Mucosa of gallbladder (tissue), 1 donor: ENCODE measurements at regions not wholly inside any gene's neighbourhood (a gene's known extent, or its start where the extent isn't known, plus 50 kb on each side); places are given as distances from the start of the nearest gene placed in this dataset.
"Not testable (repeated sequence)": the region's sequence is repeated elsewhere in the genome, so short reads cannot be mapped to it uniquely, and the experiment has no call there.

Source experiments
- DNase-seq: peaks from one replicate; pipeline ENCODE4 v3.0.0-alpha.2; 2020; ENCODE audit warnings: low spot score
- donor health status: DM: no; HTN: no; CAD: no.

GRCh38 chr19:30103981-30104380 is 161.9 kb downstream of the URI1 start:
- DNase-seq = no peak

- DNase-seq = no peak
These were observed 163.3 kb downstream of the URI1 start for GRCh38 chr19:30105316-30105715.

- no peak for DNase-seq
These were observed 163.7 kb downstream of the URI1 start for GRCh38 chr19:30105727-30106126.

GRCh38 chr19:30106417-30107095 is 164.5 kb downstream of the URI1 start:
- DNase-seq = no peak

GRCh38 chr19:30107251-30107650 is 165.2 kb downstream of the URI1 start:
- DNase-seq = no peak

- DNase-seq = no peak
These were observed 167.5 kb downstream of the URI1 start for GRCh38 chr19:30109565-30109964.

GRCh38 chr19:30111021-30111855 is 169.2 kb downstream of the URI1 start:
- no peak for DNase-seq

- DNase-seq = no peak
These were observed 170.1 kb downstream of the URI1 start for GRCh38 chr19:30112171-30112570.

GRCh38 chr19:30112666-30113065 is 170.6 kb downstream of the URI1 start:
- no peak for DNase-seq

- no peak for DNase-seq
These were observed 171.1 kb downstream of the URI1 start for GRCh38 chr19:30113186-30113585.

- DNase-seq = not testable (repeated sequence)
These were observed 172.1 kb downstream of the URI1 start for GRCh38 chr19:30114095-30114494.

GRCh38 chr19:30115947-30116346 is 173.9 kb downstream of the URI1 start:
- DNase-seq = no peak

- no peak for DNase-seq
These were observed 174.5 kb downstream of the URI1 start for GRCh38 chr19:30116530-30116929.

GRCh38 chr19:30116984-30117555 is 175.0 kb downstream of the URI1 start:
- DNase-seq = no peak

GRCh38 chr19:30117636-30118145 is 175.7 kb downstream of the URI1 start:
- DNase-seq = no peak

- no peak for DNase-seq
These were observed 176.2 kb downstream of the URI1 start for GRCh38 chr19:30118221-30118620.

GRCh38 chr19:30118760-30119159 is 176.7 kb downstream of the URI1 start:
- DNase-seq = no peak

- no peak for DNase-seq
These were observed 177.3 kb downstream of the URI1 start for GRCh38 chr19:30119180-30119908.

GRCh38 chr19:30120860-30121484 is 178.9 kb downstream of the URI1 start:
- no peak for DNase-seq

- DNase-seq = no peak
These were observed 180.4 kb downstream of the URI1 start for GRCh38 chr19:30122431-30122830.

- no peak for DNase-seq
These were observed 181.1 kb downstream of the URI1 start for GRCh38 chr19:30123119-30123518.

- no peak for DNase-seq
These were observed 181.6 kb downstream of the URI1 start for GRCh38 chr19:30123611-30124010.
